HG03469 (cell line): ENCODE measurements at regions not wholly inside any gene's neighbourhood (a gene's known extent, or its start where the extent isn't known, plus 50 kb on each side); places are given as distances from the start of the nearest gene placed in this dataset.
"Not testable (repeated sequence)": the region's sequence is repeated elsewhere in the genome, so short reads cannot be mapped to it uniquely, and the experiment has no call there.

ENCODE experiments used
- ATAC-seq: cut with Tn5 transposase; IDR thresholded peaks from one replicate; pipeline ENCODE4 v1.9.1; 2021; ENCODE audit warnings: mild to moderate bottlenecking, moderate library complexity, moderate number of reproducible peaks; ENCODE audit not compliant: unreplicated experiment

DNA sequence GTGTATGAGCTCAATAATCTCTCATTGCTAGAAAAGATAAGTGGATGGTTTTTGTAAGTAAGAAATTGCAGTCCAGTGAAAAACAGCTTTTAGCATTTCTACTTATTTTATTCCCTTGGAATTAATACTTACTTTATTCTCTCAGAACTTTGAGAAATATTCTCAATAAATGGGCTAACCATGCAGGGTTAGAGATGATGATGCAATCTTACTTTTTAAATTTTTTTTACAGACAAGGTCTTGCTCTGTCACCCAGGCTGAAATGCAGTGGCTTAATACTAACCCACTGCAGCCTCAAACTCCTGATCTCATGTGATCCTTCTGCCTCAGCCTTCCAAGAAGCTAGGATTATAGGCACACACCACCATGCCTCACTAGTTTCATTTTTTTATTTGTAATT, 440.8 kb upstream of the ZP4 start:
- no peak for ATAC-seq

DNA sequence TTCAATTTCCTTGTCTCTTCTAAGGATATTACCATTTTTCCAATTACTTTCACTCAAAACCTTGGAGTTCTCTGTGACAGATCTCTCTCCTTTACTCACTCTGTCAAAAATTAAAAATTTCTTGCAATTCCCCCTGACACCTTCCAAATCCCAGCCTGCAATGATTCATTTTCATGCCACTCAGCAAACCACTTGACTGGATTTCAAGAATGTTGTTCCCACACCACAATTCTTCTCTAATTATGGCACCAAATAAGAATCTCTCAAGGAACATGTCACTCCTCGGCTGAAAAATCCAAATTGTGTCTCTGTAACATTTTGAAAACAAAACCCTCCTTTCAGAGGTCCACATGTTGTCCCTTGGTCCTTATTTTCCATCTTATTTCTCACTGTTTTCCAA, 438.9 kb upstream of the ZP4 start:
- ATAC-seq: no peak

DNA sequence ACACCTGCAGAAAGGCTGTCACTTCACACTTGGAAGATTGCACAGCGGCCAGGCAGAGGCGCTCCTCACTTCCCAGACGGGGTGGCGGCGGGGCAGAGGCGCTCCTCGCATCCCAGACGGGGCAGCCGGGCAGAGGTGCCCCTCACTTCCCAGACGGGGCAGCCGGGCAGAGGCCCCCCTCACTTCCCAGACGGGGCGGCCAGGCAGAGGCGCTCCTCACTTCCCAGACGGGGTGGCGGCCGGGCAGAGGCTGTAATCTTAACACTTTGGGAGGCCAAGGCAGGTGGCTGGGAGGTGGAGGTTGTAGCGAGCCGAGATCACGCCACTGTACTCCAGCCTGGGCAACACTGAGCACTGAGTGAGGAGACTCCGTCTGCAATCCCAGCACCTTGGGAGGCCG, 436.3 kb upstream of the ZP4 start:
- not testable (repeated sequence) for ATAC-seq

DNA sequence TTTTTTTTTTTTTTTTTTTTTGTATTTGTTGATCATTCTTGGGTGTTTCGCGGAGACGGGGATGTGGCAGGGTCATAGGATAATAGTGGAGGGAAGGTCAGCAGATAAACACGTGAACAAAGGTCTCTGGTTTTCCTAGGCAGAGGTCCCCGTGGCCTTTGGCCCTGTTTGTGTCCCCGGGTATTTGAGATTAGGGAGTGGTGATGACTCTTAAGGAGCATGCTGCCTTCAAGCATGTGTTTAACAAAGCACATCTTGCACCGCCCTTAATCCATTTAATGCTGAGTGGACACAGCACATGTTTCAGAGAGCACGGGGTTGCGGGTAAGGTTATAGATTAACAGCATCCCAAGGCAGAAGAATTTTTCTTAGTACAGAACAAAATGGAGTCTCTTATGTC, 435.8 kb upstream of the ZP4 start:
- not testable (repeated sequence) for ATAC-seq

DNA sequence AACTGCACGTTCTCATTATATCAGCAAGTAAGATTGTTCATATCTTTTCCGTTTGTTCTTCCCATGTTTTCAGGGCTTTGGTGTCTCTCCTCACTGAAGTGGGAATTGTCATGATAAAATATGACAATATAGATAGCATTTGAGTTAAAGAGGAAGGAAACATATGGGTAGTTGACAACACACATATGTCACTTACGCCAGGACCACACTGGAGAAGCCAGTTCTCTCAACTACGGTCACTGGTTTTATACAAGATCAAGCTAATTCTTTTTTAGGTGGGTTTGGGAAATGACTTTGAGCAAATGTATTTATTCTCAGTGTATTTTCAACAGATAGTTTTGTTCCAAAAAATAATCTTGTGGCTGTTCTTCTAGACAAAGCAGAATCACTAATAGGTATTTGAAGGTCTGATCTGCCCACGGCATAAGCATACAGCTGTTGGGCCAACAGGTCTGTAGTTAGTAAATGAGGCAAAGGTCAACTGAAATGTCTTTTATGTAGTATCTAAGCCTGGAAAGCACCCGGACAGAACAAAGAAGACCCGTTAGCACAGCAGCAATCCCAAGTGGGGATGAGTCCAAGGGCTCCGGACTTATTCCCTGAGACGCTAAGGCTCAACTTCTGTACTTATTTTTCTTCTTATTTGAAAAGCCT, 433.6 kb upstream of the ZP4 start:
- ATAC-seq: no peak

DNA sequence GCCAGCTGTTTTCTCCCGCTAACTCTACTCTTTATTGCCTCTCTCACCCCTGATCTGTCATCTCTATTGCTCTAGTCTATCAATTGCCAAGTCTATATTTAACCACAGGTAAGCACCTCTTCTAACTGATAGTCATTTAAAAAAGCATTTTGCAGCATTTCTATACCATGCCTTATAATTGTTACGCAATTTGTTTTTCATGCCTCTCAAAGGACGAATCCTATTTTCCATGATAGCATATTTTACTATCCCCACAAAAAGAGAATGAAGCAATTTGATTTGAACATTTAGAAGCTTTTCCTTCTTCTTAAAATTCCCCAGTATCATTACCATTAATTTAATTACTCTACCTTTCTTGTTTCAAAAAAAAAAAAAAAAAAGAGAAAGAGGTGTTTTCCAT, 432.8 kb upstream of the ZP4 start:
- ATAC-seq: no peak

DNA sequence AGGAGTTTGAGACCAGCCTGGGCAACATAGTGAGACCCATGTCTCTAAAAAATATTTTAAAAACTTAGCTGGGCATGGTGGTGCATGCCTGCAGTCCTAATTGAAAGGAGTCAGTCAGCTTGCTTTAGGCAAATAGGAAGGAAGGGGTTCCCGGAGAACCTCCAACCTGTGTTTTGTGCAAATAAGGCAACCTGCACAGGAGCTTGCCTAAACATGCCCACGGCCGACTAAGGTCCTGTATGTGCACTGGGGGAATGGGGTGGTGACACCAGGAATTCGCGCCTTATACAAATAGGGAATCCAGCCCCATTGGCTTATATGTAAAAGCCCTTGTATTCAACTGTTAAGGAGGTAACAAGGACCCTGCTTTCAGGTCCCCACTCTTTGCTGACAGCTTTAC, 429.2 kb upstream of the ZP4 start:
- ATAC-seq: no peak

DNA sequence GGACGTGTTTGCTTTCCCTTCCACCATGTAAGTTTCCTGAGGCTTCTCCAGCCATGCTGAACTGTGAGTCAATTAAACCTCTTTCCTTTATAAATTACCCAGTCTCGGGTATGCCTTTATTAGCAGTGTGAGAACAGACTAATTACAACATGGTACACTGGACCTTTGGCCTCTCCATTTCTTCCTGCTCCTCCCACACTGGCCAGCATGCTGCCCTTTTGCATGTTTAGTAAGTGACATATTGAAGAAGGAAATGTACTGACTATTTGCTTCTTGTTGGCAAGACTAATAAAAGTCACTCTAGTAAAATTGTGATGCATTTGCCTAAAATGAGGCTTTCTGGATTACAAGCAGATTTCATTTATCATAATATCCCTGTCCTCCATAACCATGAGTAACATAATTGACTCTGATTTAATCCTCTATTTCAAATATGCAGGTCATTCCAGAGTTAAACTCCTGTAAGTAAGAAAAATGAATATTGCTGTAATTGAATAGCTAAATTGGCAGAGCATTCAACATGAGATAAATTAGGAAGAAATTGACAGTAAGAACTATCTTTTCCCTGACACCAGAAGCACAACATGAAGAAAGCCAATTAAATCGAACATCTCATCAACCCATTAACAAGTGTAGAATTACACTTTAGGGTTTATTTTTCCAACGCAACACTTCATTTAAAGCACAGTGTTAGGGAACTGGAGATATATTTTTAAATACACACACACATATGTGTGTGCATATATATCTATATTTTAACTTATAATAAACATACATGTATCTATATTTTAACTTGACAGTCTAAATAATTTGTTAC, 427.8 kb upstream of the ZP4 start:
- ATAC-seq: no peak

DNA sequence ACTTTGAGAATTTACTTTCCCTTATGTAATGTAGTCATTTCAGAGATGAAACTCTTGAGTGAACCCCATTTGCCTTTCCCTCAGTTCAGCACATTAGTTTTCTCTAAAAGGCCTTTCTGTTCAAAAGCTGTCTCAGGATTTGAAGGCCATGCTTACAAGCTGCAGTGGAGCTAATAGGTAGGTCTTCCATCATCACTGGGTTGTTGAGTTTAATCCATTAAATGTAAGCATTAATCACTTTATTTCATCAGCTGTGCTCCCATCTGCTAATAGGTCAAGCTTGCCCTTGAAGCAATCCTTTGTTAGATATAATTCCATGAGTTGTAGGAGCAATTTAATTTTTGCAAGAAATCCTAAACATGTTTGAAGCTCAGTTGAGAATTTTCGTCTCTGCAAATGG, 422.2 kb upstream of the ZP4 start:
- ATAC-seq: no peak

DNA sequence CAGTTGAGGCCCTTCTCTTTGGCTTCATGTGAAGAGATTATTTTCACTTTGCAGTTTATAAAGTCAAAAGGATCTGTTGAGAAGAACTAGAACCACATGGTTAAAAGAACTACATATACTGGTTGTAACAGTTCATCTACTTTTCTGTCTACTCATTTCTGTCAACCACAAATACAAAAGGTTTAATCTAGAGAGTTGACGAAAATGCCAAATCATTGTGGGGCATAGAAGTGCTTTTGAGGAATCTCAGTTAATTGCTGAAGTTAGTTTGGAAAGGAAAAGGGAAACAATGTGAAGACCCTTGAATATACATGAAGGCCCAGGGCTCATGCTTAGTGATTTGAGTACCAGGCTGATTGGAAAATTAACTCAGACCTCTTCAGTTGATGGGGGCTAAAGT, 415.7 kb upstream of the ZP4 start:
- no peak for ATAC-seq

DNA sequence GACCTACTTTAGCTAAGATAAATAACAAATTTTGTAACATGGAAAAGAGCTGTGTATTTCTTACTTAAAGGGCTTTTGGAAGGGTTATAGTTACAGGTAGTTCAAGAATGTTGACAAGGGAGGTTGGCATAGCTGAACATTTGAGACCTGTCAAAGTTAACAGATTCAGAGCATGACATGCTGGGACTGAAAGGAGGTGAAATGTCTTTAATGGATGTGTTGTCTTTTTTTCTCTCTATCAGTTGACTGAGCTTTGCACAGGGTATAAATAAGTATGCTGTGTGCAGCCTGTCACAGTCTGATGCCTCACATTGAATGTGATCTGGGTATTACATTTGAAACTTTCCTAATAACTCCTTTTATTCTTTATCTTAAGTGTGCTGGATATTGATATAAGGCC, 411.9 kb upstream of the ZP4 start:
- ATAC-seq: no peak

DNA sequence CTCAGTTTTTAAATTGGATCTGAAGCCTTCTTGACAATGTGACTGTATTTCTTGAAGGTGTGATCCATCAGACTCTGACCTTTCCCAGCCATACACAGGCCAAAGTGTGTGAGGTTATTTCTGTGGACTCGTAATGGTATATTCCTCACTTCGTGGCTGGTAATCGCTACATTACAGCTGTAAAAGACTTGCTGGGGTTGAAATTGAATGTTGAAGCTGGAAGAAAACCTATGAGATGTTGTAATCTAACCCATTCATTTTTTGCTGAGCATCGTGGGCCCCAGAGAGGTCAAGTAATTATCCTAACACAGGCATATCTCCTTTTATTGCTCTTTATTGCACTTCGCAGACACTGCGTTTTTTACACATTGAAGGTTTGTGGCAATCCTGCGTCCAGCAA, 405.6 kb upstream of the ZP4 start:
- ATAC-seq: no peak

DNA sequence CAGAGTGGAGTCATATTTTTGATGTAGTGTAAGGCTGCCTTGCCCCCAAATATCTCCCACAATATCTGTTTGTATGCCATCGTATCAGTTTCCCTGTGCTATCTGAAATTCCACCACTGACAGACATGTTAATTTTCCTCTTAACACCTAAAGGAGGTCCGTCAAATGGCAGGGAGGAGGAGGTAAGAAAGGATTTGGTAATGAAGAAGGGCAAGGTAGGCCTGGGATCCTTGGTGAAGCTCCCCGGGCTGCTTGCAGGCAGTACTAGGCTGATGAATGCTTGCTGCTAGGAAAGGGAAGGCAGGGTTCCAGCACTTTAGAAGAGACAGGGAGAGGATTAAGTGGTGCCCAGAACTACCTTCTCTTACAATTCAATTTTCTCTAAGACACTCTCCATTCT, 402.4 kb upstream of the ZP4 start:
- ATAC-seq: no peak

DNA sequence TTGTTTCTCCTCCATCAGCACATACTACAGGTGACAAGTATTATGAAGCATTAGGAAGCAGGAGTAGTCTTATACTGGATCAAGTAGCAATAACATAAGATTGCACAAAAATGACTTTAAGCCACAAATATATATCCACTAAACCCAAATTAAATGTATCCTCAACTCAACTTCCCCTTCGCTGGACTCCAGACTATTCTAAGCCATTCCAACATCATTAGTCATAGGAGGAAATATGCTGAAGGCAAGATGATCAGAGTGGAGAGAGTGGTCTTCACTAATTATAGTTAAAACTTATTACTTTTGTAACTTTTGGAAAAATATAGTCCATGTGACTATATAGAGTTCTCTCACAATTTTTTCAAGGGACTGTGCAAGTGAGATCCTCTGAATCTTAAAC, 390.7 kb upstream of the ZP4 start:
- ATAC-seq: no peak

DNA sequence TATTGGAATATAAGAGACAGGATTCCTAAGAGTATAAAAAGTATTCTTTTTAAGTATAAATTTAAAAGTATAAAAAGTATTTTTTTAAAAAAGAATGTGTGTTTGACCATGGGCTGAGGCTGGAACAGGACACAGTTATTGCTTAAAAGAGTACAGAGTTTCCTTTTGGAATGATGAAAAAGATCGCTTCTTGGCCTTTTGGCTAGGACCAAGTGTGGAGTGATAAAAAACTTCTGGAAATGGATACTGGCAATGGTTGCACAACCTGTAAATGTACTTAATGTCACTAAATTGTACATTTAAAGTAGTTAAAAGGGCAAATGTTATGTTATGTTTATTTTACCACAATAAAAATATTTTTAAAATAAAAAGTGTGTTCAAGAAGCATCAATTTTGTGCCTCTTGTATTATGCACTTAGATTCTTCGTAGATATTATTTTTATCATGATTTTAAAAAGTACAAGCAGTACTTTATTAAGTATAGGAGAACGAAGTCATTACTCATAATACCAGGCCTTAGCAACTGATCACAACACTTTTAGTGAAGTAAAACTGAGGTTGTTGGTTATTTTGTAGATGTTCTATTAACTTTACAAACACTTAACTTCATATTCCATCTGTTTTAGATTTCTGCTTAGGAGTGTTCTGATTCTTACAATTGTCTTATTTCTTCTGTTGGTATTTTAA, 389.1 kb upstream of the ZP4 start:
- no peak for ATAC-seq

DNA sequence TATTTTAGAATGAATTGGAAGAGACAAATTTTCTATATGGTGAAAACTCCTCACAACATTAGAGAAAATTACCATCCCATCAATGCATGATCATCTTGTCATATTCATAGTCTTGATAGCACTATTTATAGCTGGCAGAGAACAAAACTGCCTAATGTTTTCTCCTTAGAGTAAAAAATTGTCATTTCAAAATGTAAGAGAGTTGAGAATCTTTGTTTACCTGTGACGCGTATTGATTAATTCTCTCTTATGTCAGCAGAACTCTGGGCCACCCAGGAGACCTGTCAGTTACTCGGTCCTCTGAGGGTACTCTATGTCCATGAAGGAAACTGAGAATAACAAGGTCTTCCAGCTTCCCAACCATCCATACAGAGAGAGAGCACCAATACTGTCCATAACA, 381.4 kb upstream of the ZP4 start:
- ATAC-seq: no peak

DNA sequence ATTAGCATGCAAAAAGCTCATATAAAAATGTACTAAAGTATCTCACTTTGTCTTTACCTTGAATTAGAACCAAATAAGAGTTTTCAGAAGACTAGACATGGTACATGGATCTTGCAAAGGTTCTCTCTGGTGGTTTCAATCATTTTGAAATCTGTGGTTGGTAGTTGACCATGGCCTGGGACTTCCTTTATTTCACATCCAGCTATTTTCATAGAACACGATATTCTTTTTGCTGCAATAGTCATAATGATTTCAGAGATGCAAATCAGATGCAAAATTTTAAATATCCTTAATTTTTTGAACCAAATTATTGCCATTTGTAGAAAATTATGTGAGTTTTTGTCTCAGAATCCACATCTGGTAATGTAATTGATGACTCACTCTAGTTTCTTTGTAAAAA, 375.1 kb upstream of the ZP4 start:
- no peak for ATAC-seq

DNA sequence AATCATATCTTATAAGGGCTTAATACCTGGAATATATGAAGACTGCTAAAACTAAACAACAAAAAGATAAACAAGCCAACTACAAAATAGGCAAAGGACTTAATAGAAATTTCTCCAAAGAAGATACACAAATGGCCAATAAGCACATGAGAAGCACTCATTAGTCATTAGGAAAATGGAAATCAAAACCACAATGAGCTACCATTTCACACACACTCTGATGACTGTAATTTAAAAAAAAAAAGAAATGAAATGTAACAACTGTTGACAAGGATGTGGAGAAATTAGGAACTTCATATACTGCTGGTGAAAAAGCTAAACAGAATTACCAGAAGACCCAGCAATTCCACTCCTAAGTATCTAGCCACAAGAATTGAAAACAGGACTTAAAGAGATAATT, 374.2 kb upstream of the ZP4 start:
- no peak for ATAC-seq

DNA sequence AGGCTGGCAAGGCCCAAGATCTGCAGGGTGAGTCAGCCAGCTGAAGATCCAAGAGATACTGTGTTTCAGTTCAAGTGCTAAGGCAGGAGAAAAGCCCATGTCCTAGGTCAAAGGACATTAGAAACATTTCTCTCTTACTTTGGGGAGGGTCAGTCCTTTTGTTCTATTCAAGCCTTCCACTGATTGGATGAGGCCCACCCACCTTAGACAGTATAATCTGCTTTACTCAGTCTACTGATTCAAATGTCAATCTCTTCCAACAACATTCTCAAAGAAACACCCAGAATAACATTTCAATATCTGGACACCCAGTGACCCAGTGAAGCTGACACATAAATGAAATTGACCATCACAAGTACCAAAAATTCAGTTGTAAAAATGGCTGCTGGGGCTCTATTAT, 367.8 kb upstream of the ZP4 start:
- no peak for ATAC-seq

DNA sequence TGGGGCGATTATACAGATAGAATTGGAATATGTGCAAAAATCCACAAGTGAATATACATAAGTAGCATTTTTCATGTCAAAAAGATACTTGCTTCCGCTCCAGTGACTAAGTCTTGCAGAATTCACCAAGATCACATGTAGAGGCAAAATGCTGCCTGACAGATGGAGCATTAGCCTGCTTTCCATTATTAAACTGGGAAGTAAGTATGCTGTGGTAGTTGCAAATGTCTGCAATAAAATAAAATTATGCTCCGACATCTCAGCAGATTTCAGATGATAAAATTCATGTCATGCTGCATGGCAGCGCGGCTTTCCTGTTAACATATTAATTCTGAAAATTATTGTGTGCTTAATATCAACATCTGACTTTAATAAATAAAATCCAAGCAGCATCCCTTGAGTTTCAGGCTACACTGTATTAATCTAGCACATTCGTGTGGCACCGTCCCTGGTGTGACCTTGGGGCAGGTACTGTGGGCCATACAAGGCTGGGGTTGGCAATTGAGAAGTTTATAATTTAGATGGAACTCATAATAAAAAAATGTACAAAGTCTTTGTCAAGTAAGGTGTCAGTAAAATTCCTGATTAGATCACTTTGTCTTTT, 366.4 kb upstream of the ZP4 start:
- ATAC-seq: no peak

DNA sequence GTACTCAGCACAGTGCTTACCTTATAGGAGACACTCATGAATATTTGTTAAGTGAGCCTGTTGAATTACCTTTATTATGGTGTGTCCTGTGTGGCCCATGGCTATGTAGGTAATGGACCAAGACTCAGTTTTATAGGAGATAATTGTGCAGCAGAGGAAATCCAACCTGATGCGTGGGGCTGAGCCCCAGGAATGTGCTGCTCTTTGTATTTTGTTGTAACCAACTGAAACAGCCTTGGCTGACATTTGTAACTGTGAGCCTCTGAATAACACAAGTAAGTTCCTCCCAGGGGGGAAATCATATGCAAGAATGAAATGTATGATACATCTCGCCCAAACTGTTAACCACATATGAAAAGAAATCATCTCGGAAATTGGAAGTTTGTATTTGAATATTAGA, 364.2 kb upstream of the ZP4 start:
- no peak for ATAC-seq
